ENCODE measurements at regions not wholly inside any gene's neighbourhood (a gene's known extent, or its start where the extent isn't known, plus 50 kb on each side); places are given as distances from the start of the nearest gene placed in this dataset.
"Not testable (repeated sequence)": the region's sequence is repeated elsewhere in the genome, so short reads cannot be mapped to it uniquely, and the experiment has no call there.

GRCh38 chr2:187058198-187058597 lies 209.2 kb upstream of the ZSWIM2 start:
- DNase-seq (ENCODE audit: low read depth in 2 of 2): no peak

- DNase-seq (ENCODE audit: low read depth in 2 of 2): no peak
Measured at GRCh38 chr2:187057466-187057865, 208.5 kb upstream of the ZSWIM2 start.

- DNase-seq (ENCODE audit: low read depth in 2 of 2): no peak
Measured at GRCh38 chr2:187056416-187057334, 207.7 kb upstream of the ZSWIM2 start.

- no peak for DNase-seq (ENCODE audit: low read depth in 2 of 2)
Measured at GRCh38 chr2:187055463-187055862, 206.5 kb upstream of the ZSWIM2 start.

- no peak for DNase-seq (ENCODE audit: low read depth in 2 of 2)
Measured at GRCh38 chr2:187054501-187055319, 205.7 kb upstream of the ZSWIM2 start.

- no peak for DNase-seq (ENCODE audit: low read depth in 2 of 2)
Measured at GRCh38 chr2:187051350-187051749, 202.4 kb upstream of the ZSWIM2 start.

- DNase-seq (ENCODE audit: low read depth in 2 of 2): no peak
Measured at GRCh38 chr2:187050409-187050998, 201.5 kb upstream of the ZSWIM2 start.

- no peak for DNase-seq (ENCODE audit: low read depth in 2 of 2)
Measured at GRCh38 chr2:187037310-187037709, 188.3 kb upstream of the ZSWIM2 start.

- no peak for DNase-seq (ENCODE audit: low read depth in 2 of 2)
Measured at GRCh38 chr2:187034434-187034833, 185.5 kb upstream of the ZSWIM2 start.

- no peak for DNase-seq (ENCODE audit: low read depth in 2 of 2)
Measured at GRCh38 chr2:187024739-187025138, 175.8 kb upstream of the ZSWIM2 start.

- DNase-seq (ENCODE audit: low read depth in 2 of 2): not testable (repeated sequence)
Measured at GRCh38 chr2:187023996-187024395, 175.0 kb upstream of the ZSWIM2 start.

GRCh38 chr2:187017438-187017837 lies 168.5 kb upstream of the ZSWIM2 start:
- DNase-seq (ENCODE audit: low read depth in 2 of 2): no peak

GRCh38 chr2:187013058-187013457 lies 164.1 kb upstream of the ZSWIM2 start:
- no peak for DNase-seq (ENCODE audit: low read depth in 2 of 2)

- DNase-seq (ENCODE audit: low read depth in 2 of 2): no peak
Measured at GRCh38 chr2:187011206-187011832, 162.3 kb upstream of the ZSWIM2 start.

- no peak for DNase-seq (ENCODE audit: low read depth in 2 of 2)
Measured at GRCh38 chr2:187009483-187010239, 160.7 kb upstream of the ZSWIM2 start.

GRCh38 chr2:187008111-187008510 lies 159.1 kb upstream of the ZSWIM2 start:
- DNase-seq (ENCODE audit: low read depth in 2 of 2): peak in 1 of 2 experiments; percentile 3

- no peak for DNase-seq (ENCODE audit: low read depth in 2 of 2)
Measured at GRCh38 chr2:187003611-187004010, 154.6 kb upstream of the ZSWIM2 start.

GRCh38 chr2:187003038-187003554 lies 154.1 kb upstream of the ZSWIM2 start:
- no peak for DNase-seq (ENCODE audit: low read depth in 2 of 2)

GRCh38 chr2:187002242-187002641 lies 153.3 kb upstream of the ZSWIM2 start:
- DNase-seq (ENCODE audit: low read depth in 2 of 2): no peak

GRCh38 chr2:187001248-187001647 lies 152.3 kb upstream of the ZSWIM2 start:
- no peak for DNase-seq (ENCODE audit: low read depth in 2 of 2)

GRCh38 chr2:186995092-186995491 lies 146.1 kb upstream of the ZSWIM2 start:
- peak; percentile 2 to 8 for DNase-seq (ENCODE audit: low read depth in 2 of 2)
